ENCODE measurements at regions not wholly inside any gene's neighbourhood (a gene's known extent, or its start where the extent isn't known, plus 50 kb on each side); places are given as distances from the start of the nearest gene placed in this dataset.

DNA sequence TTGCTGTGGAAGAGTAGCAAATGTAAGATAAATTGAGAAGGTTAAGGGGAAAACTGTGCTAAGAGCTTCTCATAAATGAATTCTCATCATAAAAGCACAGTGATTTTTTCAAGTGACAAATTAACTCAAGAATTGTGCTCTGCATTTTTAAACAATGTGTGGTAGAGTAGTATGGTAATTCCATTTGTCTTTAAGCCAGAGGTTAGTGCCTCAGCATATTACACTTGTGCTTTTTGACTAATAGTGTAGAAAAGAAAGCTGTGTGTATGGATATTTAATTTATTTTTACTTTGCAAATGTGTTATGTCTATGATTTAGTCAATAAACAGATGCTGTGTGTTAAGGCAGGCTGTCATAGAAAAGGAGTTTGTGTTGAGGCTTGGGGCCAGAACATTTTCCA lies 61.0 kb downstream of the FHIP1A start:
- BruUV-seq (replicated peaks): no TSS peak
- intact Hi-C loops (cut with micrococcal nuclease): no loop called here
- Mint-ChIP-seq H3K9me3 (ENCODE audit: unreplicated experiment) (no peaks in the 10 kb centered on the region), H3K27me3 (ENCODE audit: insufficient read depth, unreplicated experiment) (no peaks in the 10 kb centered on the region), H3K27ac (ENCODE audit: low read depth, unreplicated experiment) (peak overlapping the region; percentile 50), H3K4me3 (ENCODE audit: unreplicated experiment) (no peak overlapping the region), H3K4me1 (ENCODE audit: insufficient read depth, unreplicated experiment) (peaks cover 36% of the 10 kb centered on the region), H3K36me3 (ENCODE audit: insufficient read depth, unreplicated experiment) (no peaks in the 10 kb centered on the region)
- TF ChIP-seq, protein P1, sequence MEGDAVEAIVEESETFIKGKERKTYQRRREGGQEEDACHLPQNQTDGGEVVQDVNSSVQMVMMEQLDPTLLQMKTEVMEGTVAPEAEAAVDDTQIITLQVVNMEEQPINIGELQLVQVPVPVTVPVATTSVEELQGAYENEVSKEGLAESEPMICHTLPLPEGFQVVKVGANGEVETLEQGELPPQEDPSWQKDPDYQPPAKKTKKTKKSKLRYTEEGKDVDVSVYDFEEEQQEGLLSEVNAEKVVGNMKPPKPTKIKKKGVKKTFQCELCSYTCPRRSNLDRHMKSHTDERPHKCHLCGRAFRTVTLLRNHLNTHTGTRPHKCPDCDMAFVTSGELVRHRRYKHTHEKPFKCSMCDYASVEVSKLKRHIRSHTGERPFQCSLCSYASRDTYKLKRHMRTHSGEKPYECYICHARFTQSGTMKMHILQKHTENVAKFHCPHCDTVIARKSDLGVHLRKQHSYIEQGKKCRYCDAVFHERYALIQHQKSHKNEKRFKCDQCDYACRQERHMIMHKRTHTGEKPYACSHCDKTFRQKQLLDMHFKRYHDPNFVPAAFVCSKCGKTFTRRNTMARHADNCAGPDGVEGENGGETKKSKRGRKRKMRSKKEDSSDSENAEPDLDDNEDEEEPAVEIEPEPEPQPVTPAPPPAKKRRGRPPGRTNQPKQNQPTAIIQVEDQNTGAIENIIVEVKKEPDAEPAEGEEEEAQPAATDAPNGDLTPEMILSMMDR (IDR thresholded peaks at IDR 0.05; ENCODE audit: unreplicated experiment): no peak
- no peak for DNase-seq (ENCODE audit: unreplicated experiment)
- POLR2A ChIA-PET: interaction anchor here (0.9 to 1.9 kb wide), 4 partner anchors 9 to 71 kb away, joined by 3 to 8 read pairs (median 6); partner anchors contain the start of gene FHIP1A
- CTCF ChIA-PET: interaction anchor here (0.7 to 1.9 kb wide), 2 partner anchors 28 to 134 kb away, joined by 3 to 4 read pairs; no protein-coding TSS in a partner anchor

DNA sequence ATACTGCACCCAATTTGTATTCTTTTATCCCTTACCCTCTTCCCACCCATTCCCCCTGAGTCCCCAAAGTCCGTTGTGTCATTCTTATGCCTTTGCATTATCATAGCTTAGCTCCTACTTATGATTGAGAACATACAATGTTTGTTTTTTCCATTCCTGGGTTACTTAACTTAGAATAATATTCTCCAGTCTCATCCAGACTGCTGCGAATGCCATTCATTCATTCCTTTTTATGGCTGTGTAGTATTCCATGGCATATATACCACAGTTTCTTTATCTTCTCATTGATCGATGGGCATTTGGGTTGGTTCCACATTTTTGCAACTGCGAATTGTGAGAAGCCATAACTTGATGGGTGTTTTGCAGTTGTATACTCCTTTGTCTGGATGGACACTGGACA lies 62.8 kb downstream of the FHIP1A start:
- no peak overlapping the region for H3K27ac Mint-ChIP-seq (ENCODE audit: low read depth, unreplicated experiment)
- no peaks in the 10 kb centered on the region for H3K27me3 Mint-ChIP-seq (ENCODE audit: insufficient read depth, unreplicated experiment)
- POLR2A ChIA-PET: interaction anchor here (0.6 kb wide), 1 partner anchor 13 kb away, joined by 4 read pairs; no protein-coding TSS in a partner anchor
- TF ChIP-seq, protein P1 (IDR thresholded peaks at IDR 0.05; ENCODE audit: unreplicated experiment): no peak
- H3K4me1 Mint-ChIP-seq (ENCODE audit: insufficient read depth, unreplicated experiment): peaks cover 42% of the 10 kb centered on the region
- H3K4me3 Mint-ChIP-seq (ENCODE audit: unreplicated experiment): no peak overlapping the region
- intact Hi-C loops (cut with micrococcal nuclease): no loop called here
- H3K9me3 Mint-ChIP-seq (ENCODE audit: unreplicated experiment): no peaks in the 10 kb centered on the region
- CTCF ChIA-PET: interaction anchor here (1.3 kb wide), 1 partner anchor 13 kb away, joined by 4 read pairs; no protein-coding TSS in a partner anchor
- BruUV-seq (replicated peaks): no TSS peak
- no peak for DNase-seq (ENCODE audit: unreplicated experiment)
- no peaks in the 10 kb centered on the region for H3K36me3 Mint-ChIP-seq (ENCODE audit: insufficient read depth, unreplicated experiment)

DNA sequence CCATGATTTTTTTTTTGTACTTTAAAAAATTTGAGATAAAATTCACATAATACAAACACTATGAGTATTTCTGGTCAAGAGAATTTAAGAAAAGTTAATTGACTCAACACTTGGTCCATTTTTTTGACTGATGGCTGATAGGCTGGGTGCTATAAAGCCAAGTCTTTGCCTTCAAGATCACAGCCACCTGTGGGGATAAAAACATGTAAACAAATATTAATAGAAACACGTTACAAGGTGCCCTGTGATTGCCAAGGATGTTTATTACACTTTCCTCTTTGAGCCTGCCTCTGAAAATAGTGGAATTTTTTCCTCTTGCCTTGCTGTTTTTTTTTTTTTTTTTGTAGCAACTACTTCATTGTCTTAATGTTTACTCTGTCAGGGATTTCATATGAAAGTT lies 63.3 kb downstream of the FHIP1A start:
- POLR2A ChIA-PET: interaction anchor here (0.7 to 1.5 kb wide), 3 partner anchors 9 to 59 kb away, joined by 3 to 8 read pairs (median 3); no protein-coding TSS in a partner anchor
- TF ChIP-seq, protein P1 (IDR thresholded peaks at IDR 0.05; ENCODE audit: unreplicated experiment): no peak
- no peaks in the 10 kb centered on the region for H3K9me3 Mint-ChIP-seq (ENCODE audit: unreplicated experiment)
- intact Hi-C loops (cut with micrococcal nuclease): no loop called here
- peaks cover 42% of the 10 kb centered on the region for H3K4me1 Mint-ChIP-seq (ENCODE audit: insufficient read depth, unreplicated experiment)
- no peak overlapping the region for H3K4me3 Mint-ChIP-seq (ENCODE audit: unreplicated experiment)
- H3K36me3 Mint-ChIP-seq (ENCODE audit: insufficient read depth, unreplicated experiment): no peaks in the 10 kb centered on the region
- H3K27me3 Mint-ChIP-seq (ENCODE audit: insufficient read depth, unreplicated experiment): no peaks in the 10 kb centered on the region
- no peak overlapping the region for H3K27ac Mint-ChIP-seq (ENCODE audit: low read depth, unreplicated experiment)
- no peak for DNase-seq (ENCODE audit: unreplicated experiment)
- no TSS peak for BruUV-seq (replicated peaks)
- CTCF ChIA-PET: interaction anchor here (1.3 kb wide), 1 partner anchor 12 kb away, joined by 4 read pairs; no protein-coding TSS in a partner anchor

DNA sequence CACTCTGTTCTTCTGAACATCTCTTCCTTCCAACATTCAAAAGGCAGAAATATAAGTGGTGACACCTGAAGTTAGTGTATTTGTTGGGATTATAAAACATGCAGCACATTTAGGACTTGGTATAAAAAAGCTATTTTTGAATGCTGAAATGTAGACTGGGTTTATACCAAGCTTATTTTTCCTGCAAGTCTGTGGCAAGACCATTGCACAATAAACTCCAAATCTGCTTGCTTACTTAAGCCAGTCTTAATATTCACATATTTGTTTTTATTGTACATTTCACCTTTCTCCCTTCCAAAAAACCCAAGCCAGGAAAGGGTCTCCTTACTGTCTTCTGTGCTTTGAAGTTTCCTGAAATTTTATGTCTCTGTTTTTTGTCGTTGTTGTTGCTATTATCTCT lies 63.7 kb downstream of the FHIP1A start:
- POLR2A ChIA-PET: interaction anchor here (0.6 to 1.5 kb wide), 6 partner anchors 10 to 59 kb away, joined by 3 to 8 read pairs (median 3); no protein-coding TSS in a partner anchor
- H3K4me1 Mint-ChIP-seq (ENCODE audit: insufficient read depth, unreplicated experiment): peaks cover 42% of the 10 kb centered on the region

More for the DNA sequence above, 63.7 kb downstream of the FHIP1A start:
- TF ChIP-seq, protein P1 (IDR thresholded peaks at IDR 0.05; ENCODE audit: unreplicated experiment): no peak
- no peak overlapping the region for H3K27ac Mint-ChIP-seq (ENCODE audit: low read depth, unreplicated experiment)
- no peaks in the 10 kb centered on the region for H3K36me3 Mint-ChIP-seq (ENCODE audit: insufficient read depth, unreplicated experiment)
- H3K4me3 Mint-ChIP-seq (ENCODE audit: unreplicated experiment): no peak overlapping the region
- no peaks in the 10 kb centered on the region for H3K27me3 Mint-ChIP-seq (ENCODE audit: insufficient read depth, unreplicated experiment)
- DNase-seq (ENCODE audit: unreplicated experiment): peak; percentile 16
- CTCF ChIA-PET: interaction anchor here (1.3 kb wide), 1 partner anchor 12 kb away, joined by 4 read pairs; no protein-coding TSS in a partner anchor
- H3K9me3 Mint-ChIP-seq (ENCODE audit: unreplicated experiment): no peaks in the 10 kb centered on the region
- intact Hi-C loops (cut with micrococcal nuclease): no loop called here
- BruUV-seq (replicated peaks): no TSS peak

Data from MCF 10A (cell line).